ENCODE measurements at regions not wholly inside any gene's neighbourhood (a gene's known extent, or its start where the extent isn't known, plus 50 kb on each side); places are given as distances from the start of the nearest gene placed in this dataset.

DNA sequence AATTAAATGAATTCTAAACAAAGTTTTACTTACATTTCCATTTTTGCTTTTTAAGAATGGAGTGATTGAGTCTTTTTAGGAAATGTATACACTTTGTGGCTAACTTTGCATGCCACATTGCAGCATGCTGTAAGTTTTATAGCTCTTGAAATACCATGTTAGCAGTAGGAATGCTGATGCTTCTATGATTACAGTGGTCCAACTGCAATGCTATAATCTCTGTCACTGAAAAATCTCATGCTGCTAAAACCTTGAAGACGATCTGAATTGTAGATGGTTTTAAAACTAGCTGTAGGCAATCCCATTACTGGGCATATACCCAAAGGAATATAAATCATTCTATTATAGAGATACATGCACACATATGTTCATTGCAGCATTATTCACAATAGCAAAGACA, 127.6 kb downstream of the WIF1 start:
- no peaks in the 10 kb centered on the region for H3K79me2 ChIP-seq (ENCODE audit: control insufficient read depth, insufficient read depth, low read length)
- no peak for ATAC-seq

More for the DNA sequence above, 127.6 kb downstream of the WIF1 start:
- Histone ChIP-seq H3K27me3 (ENCODE audit: control insufficient read depth in 2 of 2, insufficient read depth in 2 of 2, low read length in 2 of 2) (no peaks in the 10 kb centered on the region), H3K27ac (ENCODE audit: extremely low read depth, low read depth, low read length) (no peak overlapping the region), H3K4me2 (ENCODE audit: insufficient read depth, low read length) (no peak overlapping the region), H3K4me1 (replicated peaks in 1 of 2; ENCODE audit: control insufficient read depth in 2 of 2, insufficient read depth in 2 of 2, low read length in 2 of 2) (no peaks in the 10 kb centered on the region), H3K9ac (ENCODE audit: insufficient read depth in 1 of 2, low read depth in 2 of 2, low read length in 2 of 2) (no peak overlapping the region), H3K36me3 (ENCODE audit: control insufficient read depth, insufficient read depth, low read length) (no peaks in the 10 kb centered on the region), H4K20me1 (replicated peaks; ENCODE audit: control insufficient read depth, insufficient read depth, low read length) (no peaks in the 10 kb centered on the region), H3K9me1 (ENCODE audit: control insufficient read depth, insufficient read depth, low read length) (no peaks in the 10 kb centered on the region), H3K4me3 (no peak overlapping the region), H2AFZ (ENCODE audit: low read depth, low read length) (no peak overlapping the region), H3K9me3 (replicated peaks; ENCODE audit: control insufficient read depth, insufficient read depth, low read depth, low read length) (no peaks in the 10 kb centered on the region)
- no TSS peak for BruUV-seq (replicated peaks)
- POLR2A ChIA-PET, result no interaction called here
- 0% methylated on average over 1 of the region's 1 CpG for WGBS (ENCODE audit: insufficient coverage, low coverage, missing lambda C conversion rate)
- intact Hi-C loops (cut with micrococcal nuclease) (no loop called here), in situ Hi-C loops (cut with MboI) (no loop called here)
- DNase-seq (ENCODE audit: extremely low read depth in 1 of 4, low spot score in 3 of 4) (no peak), FAIRE-seq (no peak)
- no peak for TF ChIP-seq FOSL1 (tag; conservative IDR thresholded peaks at IDR 0.05)
- TF ChIP-seq, protein P1, sequence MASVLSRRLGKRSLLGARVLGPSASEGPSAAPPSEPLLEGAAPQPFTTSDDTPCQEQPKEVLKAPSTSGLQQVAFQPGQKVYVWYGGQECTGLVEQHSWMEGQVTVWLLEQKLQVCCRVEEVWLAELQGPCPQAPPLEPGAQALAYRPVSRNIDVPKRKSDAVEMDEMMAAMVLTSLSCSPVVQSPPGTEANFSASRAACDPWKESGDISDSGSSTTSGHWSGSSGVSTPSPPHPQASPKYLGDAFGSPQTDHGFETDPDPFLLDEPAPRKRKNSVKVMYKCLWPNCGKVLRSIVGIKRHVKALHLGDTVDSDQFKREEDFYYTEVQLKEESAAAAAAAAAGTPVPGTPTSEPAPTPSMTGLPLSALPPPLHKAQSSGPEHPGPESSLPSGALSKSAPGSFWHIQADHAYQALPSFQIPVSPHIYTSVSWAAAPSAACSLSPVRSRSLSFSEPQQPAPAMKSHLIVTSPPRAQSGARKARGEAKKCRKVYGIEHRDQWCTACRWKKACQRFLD (CRISPR knock-in tag; IDR thresholded peaks at IDR 0.05), result no peak
- TF ChIP-seq, protein P2, sequence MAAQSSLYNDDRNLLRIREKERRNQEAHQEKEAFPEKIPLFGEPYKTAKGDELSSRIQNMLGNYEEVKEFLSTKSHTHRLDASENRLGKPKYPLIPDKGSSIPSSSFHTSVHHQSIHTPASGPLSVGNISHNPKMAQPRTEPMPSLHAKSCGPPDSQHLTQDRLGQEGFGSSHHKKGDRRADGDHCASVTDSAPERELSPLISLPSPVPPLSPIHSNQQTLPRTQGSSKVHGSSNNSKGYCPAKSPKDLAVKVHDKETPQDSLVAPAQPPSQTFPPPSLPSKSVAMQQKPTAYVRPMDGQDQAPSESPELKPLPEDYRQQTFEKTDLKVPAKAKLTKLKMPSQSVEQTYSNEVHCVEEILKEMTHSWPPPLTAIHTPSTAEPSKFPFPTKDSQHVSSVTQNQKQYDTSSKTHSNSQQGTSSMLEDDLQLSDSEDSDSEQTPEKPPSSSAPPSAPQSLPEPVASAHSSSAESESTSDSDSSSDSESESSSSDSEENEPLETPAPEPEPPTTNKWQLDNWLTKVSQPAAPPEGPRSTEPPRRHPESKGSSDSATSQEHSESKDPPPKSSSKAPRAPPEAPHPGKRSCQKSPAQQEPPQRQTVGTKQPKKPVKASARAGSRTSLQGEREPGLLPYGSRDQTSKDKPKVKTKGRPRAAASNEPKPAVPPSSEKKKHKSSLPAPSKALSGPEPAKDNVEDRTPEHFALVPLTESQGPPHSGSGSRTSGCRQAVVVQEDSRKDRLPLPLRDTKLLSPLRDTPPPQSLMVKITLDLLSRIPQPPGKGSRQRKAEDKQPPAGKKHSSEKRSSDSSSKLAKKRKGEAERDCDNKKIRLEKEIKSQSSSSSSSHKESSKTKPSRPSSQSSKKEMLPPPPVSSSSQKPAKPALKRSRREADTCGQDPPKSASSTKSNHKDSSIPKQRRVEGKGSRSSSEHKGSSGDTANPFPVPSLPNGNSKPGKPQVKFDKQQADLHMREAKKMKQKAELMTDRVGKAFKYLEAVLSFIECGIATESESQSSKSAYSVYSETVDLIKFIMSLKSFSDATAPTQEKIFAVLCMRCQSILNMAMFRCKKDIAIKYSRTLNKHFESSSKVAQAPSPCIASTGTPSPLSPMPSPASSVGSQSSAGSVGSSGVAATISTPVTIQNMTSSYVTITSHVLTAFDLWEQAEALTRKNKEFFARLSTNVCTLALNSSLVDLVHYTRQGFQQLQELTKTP (IDR thresholded peaks at IDR 0.05; ENCODE audit: low read depth in 1 of 2, partially characterized antibody in 2 of 2), result no peak
- TF ChIP-seq BDP1 (IDR thresholded peaks at IDR 0.05; ENCODE audit: insufficient read depth, insufficient read length), result no peak
- TF ChIP-seq FOXK2 (conservative IDR thresholded peaks at IDR 0.05 in 1 of 2, IDR thresholded peaks at IDR 0.05 in 1 of 2; ENCODE audit: low read depth in 2 of 2), result no peak
- TF ChIP-seq, protein P3, sequence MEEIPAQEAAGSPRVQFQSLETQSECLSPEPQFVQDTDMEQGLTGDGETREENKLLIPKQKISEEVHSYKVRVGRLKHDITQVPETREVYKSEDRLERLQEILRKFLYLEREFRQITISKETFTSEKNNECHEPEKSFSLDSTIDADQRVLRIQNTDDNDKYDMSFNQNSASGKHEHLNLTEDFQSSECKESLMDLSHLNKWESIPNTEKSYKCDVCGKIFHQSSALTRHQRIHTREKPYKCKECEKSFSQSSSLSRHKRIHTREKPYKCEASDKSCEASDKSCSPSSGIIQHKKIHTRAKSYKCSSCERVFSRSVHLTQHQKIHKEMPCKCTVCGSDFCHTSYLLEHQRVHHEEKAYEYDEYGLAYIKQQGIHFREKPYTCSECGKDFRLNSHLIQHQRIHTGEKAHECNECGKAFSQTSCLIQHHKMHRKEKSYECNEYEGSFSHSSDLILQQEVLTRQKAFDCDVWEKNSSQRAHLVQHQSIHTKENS (CRISPR knock-in tag; IDR thresholded peaks at IDR 0.05), result no peak
- CTCF ChIA-PET (ENCODE audit: low intra/inter-chr PET ratio), result no interaction called here

All from K562 (cell line).